ENCODE measurements at regions not wholly inside any gene's neighbourhood (a gene's known extent, or its start where the extent isn't known, plus 50 kb on each side); places are given as distances from the start of the nearest gene placed in this dataset.
"Not testable (repeated sequence)": the region's sequence is repeated elsewhere in the genome, so short reads cannot be mapped to it uniquely, and the experiment has no call there.

- H3K27ac ChIP-seq: no peak overlapping the region
- no peak for DNase-seq (ENCODE audit: low read depth, low spot score)
Observed at GRCh38 chr4:153098427-153098826, 105.8 kb upstream of the TRIM2 start.

- DNase-seq (ENCODE audit: low read depth, low spot score): no peak
- H3K27ac ChIP-seq: no peak overlapping the region
Observed at GRCh38 chr4:153099391-153100140, 104.7 kb upstream of the TRIM2 start.

- DNase-seq (ENCODE audit: low read depth, low spot score); H3K27ac ChIP-seq: not testable (repeated sequence)
Observed at GRCh38 chr4:153106736-153107135, 97.5 kb upstream of the TRIM2 start.

GRCh38 chr4:153107246-153107645, 97.0 kb upstream of the TRIM2 start:
- DNase-seq (ENCODE audit: low read depth, low spot score): no peak
- H3K27ac ChIP-seq: no peak overlapping the region

GRCh38 chr4:153109296-153109849, 94.9 kb upstream of the TRIM2 start:
- no peak overlapping the region for H3K27ac ChIP-seq
- no peak for DNase-seq (ENCODE audit: low read depth, low spot score)

GRCh38 chr4:153110739-153111138, 93.5 kb upstream of the TRIM2 start:
- DNase-seq (ENCODE audit: low read depth, low spot score): no peak
- no peak overlapping the region for H3K27ac ChIP-seq

GRCh38 chr4:153111426-153112040, 92.7 kb upstream of the TRIM2 start:
- no peak overlapping the region for H3K27ac ChIP-seq
- no peak for DNase-seq (ENCODE audit: low read depth, low spot score)

GRCh38 chr4:153112041-153112441, 92.2 kb upstream of the TRIM2 start:
- no peak for DNase-seq (ENCODE audit: low read depth, low spot score)
- H3K27ac ChIP-seq: no peak overlapping the region

GRCh38 chr4:153113061-153113837, 91.0 kb upstream of the TRIM2 start:
- no peak for DNase-seq (ENCODE audit: low read depth, low spot score)
- no peak overlapping the region for H3K27ac ChIP-seq

GRCh38 chr4:153113838-153114105, 90.5 kb upstream of the TRIM2 start:
- DNase-seq (ENCODE audit: low read depth, low spot score): no peak
- H3K27ac ChIP-seq: no peak overlapping the region

- DNase-seq (ENCODE audit: low read depth, low spot score): peak; percentile 59
- H3K27ac ChIP-seq: peak overlapping the region; percentile 59
Observed at GRCh38 chr4:153114771-153115321, 89.4 kb upstream of the TRIM2 start.

- peak; percentile 41 for DNase-seq (ENCODE audit: low read depth, low spot score)
Observed at GRCh38 chr4:153115322-153116290, 88.6 kb upstream of the TRIM2 start.

GRCh38 chr4:153116291-153116680, 88.0 kb upstream of the TRIM2 start:
- no peak overlapping the region for H3K27ac ChIP-seq
- no peak for DNase-seq (ENCODE audit: low read depth, low spot score)

More at GRCh38 chr4:153115322-153116290, 88.6 kb upstream of the TRIM2 start:
- H3K27ac ChIP-seq: peak overlapping the region; percentile 59

- no peak for DNase-seq (ENCODE audit: low read depth, low spot score)
- H3K27ac ChIP-seq: no peak overlapping the region
Observed at GRCh38 chr4:153116801-153117200, 87.4 kb upstream of the TRIM2 start.

- H3K27ac ChIP-seq: no peak overlapping the region
- no peak for DNase-seq (ENCODE audit: low read depth, low spot score)
Observed at GRCh38 chr4:153117554-153117953, 86.7 kb upstream of the TRIM2 start.

- DNase-seq (ENCODE audit: low read depth, low spot score): no peak
- H3K27ac ChIP-seq: no peak overlapping the region
Observed at GRCh38 chr4:153119626-153120025, 84.6 kb upstream of the TRIM2 start.

- no peak overlapping the region for H3K27ac ChIP-seq
- no peak for DNase-seq (ENCODE audit: low read depth, low spot score)
Observed at GRCh38 chr4:153120235-153120634, 84.0 kb upstream of the TRIM2 start.

GRCh38 chr4:153122855-153123254, 81.4 kb upstream of the TRIM2 start:
- no peak overlapping the region for H3K27ac ChIP-seq
- no peak for DNase-seq (ENCODE audit: low read depth, low spot score)

GRCh38 chr4:153126137-153126536, 78.1 kb upstream of the TRIM2 start:
- no peak overlapping the region for H3K27ac ChIP-seq
- DNase-seq (ENCODE audit: low read depth, low spot score): no peak

Measured in epithelial cell of prostate (primary cell).